ENCODE measurements at regions not wholly inside any gene's neighbourhood (a gene's known extent, or its start where the extent isn't known, plus 50 kb on each side); places are given as distances from the start of the nearest gene placed in this dataset.
"Not testable (repeated sequence)": the region's sequence is repeated elsewhere in the genome, so short reads cannot be mapped to it uniquely, and the experiment has no call there.

GRCh38 chrX:13220916-13221315, 98.9 kb downstream of the ATXN3L start:
- DNase-seq, result no peak

DNA sequence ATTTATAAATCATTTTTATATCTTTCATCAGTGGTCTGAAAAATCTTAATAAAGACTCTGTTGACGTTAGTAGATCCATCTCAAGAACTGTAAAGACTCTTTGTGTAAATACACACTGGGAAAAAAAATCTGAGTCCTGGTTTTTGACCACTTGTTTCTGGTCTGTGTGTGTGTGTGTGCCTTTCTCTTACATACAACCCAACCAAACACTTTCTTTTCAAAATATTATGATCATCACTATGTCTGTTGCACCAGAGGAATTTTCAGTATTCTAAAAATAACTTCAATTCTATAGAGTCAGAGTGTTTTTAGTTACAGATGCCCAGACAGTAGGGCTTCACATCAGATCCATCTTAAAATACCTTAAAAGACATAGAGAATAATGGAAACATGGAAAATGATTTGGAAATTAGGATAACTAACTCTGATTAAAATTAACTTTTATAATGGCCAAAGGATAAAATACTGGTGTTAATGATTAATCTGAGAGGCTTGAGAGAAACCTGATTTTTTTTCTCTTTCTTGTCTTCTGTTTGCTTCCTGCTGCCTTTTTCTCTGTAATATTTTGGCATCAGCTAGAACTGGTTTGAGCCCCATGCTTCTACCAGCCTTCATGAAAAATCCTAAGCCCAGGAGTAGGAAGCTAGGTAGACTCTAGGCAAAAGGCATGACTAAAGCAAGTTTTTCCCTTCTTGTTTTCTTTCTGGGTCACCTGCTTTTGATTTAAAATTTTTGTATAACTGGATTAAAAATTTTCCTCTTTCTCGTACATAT, 99.7 kb downstream of the ATXN3L start:
- DNase-seq, result no peak

GRCh38 chrX:13218758-13219157, 101.1 kb downstream of the ATXN3L start:
- no peak for DNase-seq

DNA sequence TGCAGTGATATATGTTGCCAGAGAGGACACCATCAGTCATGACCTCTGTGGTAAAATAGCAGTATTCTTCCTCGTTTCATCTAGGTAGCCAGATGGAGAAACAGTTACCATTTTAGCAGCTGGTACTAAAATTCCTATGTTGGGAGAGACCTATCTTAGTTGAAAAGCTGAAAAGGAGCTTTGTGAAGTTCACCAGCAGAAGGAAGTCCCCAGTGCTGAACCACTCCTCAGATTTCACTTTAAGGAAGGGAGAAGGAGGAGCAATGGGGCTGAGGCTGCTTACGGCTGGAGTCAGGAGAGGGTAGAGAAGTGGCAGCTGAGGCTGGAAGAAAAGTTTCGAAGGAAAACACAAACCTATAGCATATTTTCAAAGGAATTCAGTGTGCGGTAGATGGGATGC, 103.7 kb downstream of the ATXN3L start:
- no peak for DNase-seq

DNA sequence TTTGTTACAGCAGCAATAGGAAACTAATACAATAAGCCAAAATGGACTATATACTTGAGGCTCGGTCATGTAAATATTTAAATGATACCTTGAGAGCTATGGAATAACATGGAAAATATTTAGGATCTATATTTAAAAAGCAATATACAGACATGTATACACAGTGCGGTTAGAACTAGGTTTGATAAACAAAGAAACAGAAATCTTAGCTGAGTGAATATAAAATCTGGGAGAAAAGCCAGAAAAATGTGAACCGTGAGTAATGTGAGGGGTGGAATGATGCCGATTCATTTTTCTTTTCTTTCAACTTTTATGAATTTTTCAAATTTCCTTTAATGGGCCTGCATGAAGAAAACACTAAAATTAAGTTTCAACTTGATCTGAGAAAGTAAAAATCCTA, 104.1 kb downstream of the ATXN3L start:
- DNase-seq, result no peak

DNA sequence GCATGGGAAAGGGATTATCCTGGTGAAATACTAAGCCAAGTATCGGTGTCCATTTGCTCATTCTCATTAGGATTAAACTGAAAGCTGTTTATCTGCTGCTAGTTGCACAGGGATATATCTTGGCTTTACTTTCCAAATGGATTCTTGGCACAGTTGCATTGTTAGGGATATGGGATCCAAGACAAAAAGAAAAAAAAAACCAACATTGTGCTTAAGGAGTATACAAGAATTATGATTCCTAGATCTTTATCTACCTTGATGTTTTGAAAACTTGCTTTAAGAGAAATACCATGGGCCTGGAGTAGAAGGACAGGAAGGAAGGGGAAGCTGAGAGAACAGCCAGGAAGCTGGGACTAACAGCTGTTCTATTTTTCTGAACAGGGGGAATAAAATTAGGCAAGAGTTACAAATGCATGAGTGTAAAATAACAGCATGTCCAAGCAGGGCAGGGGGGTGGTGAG, 107.6 kb downstream of the ATXN3L start:
- peak; percentile 64 to 81 for DNase-seq

DNA sequence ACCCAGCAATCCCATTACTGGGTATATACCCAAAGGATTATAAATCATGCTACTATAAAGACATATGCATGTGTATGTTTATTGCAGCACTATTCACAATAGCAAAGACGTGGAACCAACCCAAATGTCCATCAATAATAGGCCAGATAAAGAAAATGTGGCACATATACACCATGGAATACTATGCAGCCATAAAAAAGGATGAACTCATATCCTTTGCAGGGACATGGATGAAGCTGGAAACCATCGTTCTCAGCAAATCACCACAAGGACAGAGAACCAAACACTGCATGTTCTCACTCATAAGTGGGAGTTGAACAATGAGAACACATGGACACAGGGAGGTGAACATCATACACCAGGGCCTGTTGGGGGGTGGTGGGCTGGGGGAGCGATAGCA, 109.7 kb downstream of the ATXN3L start:
- DNase-seq, result not testable (repeated sequence)

- DNase-seq, result not testable (repeated sequence)
These were observed 110.1 kb downstream of the ATXN3L start for GRCh38 chrX:13209704-13210103.

DNA sequence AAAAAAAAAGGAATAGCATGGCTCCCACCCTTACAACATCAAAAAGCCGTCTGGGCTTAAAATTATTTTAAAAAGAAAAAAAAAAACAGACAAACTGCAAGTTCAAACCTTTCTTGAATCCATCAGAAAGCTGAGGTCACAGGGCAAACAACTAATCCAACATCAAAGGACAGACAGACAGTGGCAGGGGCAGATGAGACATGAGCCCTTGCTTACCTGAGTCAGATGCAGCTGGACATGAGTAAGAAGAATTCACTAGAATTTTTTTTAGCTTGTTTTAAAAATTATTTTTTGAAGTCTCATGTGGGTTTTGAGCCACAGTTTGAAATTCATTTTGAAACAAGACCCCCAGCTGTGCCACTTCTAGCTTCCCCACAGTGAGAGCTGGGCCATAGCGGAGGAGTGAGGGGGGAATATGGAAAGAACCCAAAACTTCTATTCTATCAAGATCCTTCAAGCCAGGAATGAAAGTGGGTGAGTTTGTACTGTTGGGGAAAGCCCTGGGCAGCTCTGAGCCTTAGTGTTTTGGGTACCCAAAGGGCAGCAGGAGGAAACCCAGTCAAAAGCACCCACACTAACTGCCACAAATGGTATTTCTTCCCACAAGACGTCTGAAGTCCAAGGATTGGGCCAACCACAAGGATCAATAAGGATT, 111.4 kb downstream of the ATXN3L start:
- DNase-seq, result no peak

DNA sequence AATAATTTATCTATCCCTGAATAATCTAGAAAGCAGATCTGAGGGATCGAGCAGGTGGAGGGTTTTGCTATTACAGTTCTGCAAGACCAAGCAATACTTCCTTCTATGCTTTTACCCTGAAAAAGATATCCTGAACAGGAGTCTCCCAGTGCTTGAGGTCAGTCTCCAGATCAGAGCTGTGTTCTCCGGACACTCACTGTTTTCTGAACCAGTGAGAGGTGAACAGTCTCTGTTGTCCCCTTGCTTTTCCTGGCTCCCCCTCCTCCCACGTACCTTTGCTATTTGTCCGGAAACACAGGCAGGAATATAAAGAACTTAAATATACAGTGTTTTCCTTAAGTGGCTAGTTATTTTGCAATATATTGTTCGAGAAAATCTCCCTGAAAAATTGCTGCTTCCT, 116.6 kb downstream of the ATXN3L start:
- DNase-seq, result no peak

DNA sequence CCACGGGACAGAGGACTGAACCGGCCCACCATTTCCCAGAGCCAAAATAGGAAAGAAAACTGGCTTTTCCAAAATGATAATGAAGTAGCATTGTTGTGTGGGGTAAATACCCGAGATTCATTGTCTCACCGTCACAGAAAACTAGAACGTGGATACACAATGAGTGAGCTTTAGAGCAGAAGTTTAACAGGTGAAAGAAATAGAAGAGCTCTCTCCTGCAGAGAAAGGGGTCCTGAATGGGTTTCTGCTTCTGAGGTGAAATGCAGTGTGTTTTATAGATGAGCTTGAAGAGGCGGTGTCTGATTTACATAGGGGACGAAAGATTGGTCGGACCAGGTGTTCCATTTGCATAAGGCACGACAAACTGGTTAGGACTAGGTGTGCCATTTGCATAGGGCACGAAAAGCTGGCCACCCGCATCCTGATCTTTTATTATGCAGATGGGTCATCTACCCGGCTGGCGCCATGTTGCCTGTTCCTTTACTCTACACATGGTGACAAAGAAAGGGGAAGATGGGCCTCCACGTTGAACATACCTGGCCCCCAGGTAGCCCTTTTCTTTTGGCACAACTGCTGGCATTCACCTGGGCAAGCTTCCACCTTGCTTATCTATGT, 118.1 kb downstream of the ATXN3L start:
- no peak for DNase-seq

DNA sequence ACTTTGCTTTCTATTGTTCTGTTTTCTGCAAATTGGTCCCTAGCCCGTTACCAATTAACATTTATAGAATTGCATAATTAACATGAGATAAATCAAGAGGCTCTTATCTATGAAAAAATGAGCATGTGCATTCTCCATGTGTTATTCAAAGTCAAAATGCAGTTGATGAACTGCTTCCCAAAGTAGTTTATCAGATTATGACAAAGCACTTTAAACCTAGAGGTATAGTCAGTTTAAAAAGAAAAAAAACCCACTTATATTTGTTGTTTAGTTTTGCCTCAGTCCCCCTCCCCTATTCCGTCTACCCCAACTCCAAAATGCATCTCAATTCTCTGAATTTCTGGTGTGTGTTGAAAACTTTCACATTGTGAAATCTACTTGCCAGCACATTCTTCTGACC, 119.5 kb downstream of the ATXN3L start:
- no peak for DNase-seq

GRCh38 chrX:13198762-13199064, 121.1 kb downstream of the ATXN3L start:
- DNase-seq, result no peak

GRCh38 chrX:13198056-13198761, 121.6 kb downstream of the ATXN3L start:
- no peak for DNase-seq

DNA sequence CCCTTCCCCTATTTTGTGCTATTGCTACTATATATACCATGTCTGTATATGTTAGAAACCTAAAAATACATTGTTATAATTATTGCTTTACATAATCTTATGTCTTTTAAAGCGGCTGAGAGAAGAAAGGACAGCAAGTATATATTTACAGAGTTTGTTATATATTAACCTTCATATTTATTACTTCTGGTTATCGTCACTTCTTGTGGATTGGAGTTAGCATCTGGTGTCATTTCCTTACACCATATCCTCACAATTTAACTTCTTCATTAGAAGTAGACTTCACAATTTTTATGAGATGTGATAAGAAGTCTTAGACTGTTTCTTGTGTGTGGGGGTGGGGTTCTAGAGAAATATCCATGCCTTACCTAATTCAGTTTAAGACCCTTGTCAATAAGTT, 123.1 kb downstream of the ATXN3L start:
- DNase-seq, result no peak

DNA sequence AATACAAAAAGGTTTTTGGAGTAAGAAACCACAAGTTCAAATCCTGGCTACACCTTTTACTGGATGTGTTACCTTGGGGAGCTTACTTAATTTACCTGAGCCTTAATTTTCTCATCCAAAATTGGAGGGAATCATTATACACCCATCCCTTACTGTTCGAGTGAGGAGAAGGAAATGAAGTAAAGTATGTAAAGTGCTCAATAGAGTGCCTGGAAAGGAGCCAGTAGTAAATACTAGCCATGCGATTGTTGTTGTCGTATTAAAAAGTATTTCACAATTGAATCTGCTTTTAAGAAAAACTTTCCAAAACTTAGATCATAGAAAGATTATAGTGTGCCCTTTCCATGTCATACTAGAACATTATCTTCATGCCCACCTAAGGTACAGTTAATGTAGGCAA, 124.5 kb downstream of the ATXN3L start:
- no peak for DNase-seq

- DNase-seq, result peak; percentile 90 to 95
These were observed 125.4 kb downstream of the ATXN3L start for GRCh38 chrX:13194291-13195103.

DNA sequence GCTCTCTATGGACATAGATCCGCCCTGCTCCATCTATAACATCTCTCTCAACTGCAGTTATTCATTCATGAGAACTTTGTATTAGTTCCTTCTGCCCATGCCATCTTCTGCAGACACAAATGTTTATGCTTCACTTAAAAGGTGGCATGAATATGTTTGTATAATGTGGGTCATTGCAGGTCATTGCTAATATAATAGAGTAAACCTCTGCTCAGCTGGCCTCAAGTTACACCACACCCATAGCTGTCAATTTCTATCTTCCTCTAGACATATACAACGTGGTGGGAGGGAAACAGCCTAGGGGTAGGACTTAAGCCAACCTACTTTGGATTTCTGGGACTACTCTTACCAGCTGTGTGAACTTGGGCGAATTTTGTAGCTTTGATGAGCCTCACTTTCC, 129.8 kb downstream of the ATXN3L start:
- no peak for DNase-seq

GRCh38 chrX:13189380-13189779, 130.5 kb downstream of the ATXN3L start:
- DNase-seq, result no peak

DNA sequence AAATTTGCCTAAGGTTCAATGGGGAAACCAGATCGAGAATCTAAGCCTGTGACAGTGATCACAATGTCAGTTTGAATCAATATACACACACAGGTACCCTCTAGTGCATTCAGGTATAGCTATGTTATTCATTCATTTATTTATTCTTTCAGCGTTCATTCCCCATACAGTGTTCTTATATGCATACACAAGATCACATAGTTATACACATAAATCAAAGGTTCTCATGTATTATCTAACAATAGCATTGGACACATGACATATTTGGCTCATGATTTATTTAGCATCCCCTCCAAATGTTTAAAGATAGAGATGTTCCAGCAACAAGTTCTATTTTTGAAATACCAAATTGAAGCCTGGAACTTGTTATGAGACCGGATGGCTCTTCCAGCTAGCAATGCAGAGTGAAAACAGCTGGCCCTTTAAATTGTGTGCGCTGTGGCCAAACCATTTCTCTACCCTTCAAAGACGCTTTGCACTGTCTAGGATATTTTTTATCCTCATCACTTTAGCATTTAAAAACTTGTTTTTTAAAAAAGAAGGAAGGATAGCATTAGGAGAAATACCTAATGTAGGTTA, 131.0 kb downstream of the ATXN3L start:
- DNase-seq, result no peak

GRCh38 chrX:13186643-13187042, 133.2 kb downstream of the ATXN3L start:
- not testable (repeated sequence) for DNase-seq

- DNase-seq, result no peak
These were observed 136.4 kb upstream of the FAM9C start for GRCh38 chrX:13180807-13181206.

All from NCI-H524 (cell line).